ENCODE measurements at regions not wholly inside any gene's neighbourhood (a gene's known extent, or its start where the extent isn't known, plus 50 kb on each side); places are given as distances from the start of the nearest gene placed in this dataset.

DNA sequence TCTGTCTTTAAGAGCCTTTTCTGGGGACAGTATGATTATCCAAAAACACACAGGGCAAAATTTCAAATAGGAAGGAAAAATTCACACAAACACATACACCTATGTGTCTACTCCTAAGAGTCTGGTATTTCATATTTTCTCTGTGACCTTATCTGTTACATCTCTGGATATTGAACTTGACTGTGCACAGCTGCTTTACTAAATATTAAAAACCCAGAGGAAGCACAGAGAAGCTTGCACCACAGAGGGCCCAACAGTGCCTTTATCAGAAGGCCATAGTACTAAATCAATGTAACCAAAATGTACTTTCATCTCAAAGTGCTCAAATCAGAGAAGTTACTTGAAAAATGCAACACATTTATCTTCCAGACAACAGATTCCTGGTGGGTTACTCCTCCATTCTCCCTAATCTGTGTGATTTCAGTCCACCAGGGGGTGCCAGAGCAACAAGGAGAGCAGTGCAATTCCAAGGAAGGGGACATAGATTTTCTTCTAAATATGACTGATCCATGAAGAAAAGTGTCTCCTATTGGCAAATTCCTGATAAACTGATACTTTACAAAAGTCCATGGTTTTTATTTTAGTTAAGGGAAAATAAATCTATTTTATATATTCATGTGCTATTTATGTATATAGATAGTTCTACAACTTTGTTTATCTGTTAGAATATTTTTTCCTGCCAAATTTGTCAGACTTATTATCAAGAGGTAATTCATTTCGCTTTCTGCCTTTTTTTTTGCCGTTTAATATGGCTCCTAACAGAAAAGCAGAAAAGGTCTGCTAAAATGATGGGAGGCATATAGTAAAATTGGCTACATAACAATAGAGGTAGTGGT, 617.6 kb downstream of the LRFN5 start:
- no peaks in the 10 kb centered on the region for H3K36me3 ChIP-seq (ENCODE audit: control insufficient read depth in 2 of 2, extremely low read depth in 1 of 2, insufficient read depth in 2 of 2, low read length in 2 of 2)
- H4K20me1 ChIP-seq (replicated peaks; ENCODE audit: control insufficient read depth, extremely low read depth, insufficient read depth, low read length) = no peaks in the 10 kb centered on the region
- TF ChIP-seq, protein P1, sequence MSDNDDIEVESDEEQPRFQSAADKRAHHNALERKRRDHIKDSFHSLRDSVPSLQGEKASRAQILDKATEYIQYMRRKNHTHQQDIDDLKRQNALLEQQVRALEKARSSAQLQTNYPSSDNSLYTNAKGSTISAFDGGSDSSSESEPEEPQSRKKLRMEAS (IDR thresholded peaks at IDR 0.05; ENCODE audit: insufficient read depth, insufficient read length) = no peak
- TF ChIP-seq, protein P2, sequence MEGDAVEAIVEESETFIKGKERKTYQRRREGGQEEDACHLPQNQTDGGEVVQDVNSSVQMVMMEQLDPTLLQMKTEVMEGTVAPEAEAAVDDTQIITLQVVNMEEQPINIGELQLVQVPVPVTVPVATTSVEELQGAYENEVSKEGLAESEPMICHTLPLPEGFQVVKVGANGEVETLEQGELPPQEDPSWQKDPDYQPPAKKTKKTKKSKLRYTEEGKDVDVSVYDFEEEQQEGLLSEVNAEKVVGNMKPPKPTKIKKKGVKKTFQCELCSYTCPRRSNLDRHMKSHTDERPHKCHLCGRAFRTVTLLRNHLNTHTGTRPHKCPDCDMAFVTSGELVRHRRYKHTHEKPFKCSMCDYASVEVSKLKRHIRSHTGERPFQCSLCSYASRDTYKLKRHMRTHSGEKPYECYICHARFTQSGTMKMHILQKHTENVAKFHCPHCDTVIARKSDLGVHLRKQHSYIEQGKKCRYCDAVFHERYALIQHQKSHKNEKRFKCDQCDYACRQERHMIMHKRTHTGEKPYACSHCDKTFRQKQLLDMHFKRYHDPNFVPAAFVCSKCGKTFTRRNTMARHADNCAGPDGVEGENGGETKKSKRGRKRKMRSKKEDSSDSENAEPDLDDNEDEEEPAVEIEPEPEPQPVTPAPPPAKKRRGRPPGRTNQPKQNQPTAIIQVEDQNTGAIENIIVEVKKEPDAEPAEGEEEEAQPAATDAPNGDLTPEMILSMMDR (IDR thresholded peaks at IDR 0.05; ENCODE audit: extremely low read depth in 1 of 2, insufficient read depth in 1 of 2, low read depth in 1 of 2, low read length in 2 of 2) = peak; percentile 64 to 65
- TF ChIP-seq JUN (IDR thresholded peaks at IDR 0.05; ENCODE audit: borderline replicate concordance, insufficient read depth, insufficient read length, low read depth) (no peak), POLR2AphosphoS5 (IDR thresholded peaks at IDR 0.05; ENCODE audit: insufficient read depth, low read depth, low read length) (no peak), FOS (IDR thresholded peaks at IDR 0.05; ENCODE audit: borderline replicate concordance, insufficient read depth, low read length) (no peak), POLR2A (IDR thresholded peaks at IDR 0.05; ENCODE audit: low read depth, low read length) (no peak)
- H2AFZ ChIP-seq (ENCODE audit: low read depth, low read length) = no peak overlapping the region
- no peak overlapping the region for H3K27ac ChIP-seq (ENCODE audit: insufficient read depth, low read depth, low read length)
- FAIRE-seq = peak; percentile 37
- no peak overlapping the region for H3K4me2 ChIP-seq (ENCODE audit: insufficient read depth, low read length)
- intact Hi-C loops (cut with micrococcal nuclease) (loop anchor here (2.0 to 10.0 kb wide), 2 partner anchors 31 to 1671 kb away; no protein-coding TSS in a partner anchor), dilution Hi-C loops (cut with MboI; ENCODE audit: extremely low pct_ligation_motif_present, low sequenced_read_pairs) (no loop called here)
- no peak overlapping the region for H3K4me3 ChIP-seq (replicated peaks in 1 of 3; ENCODE audit: insufficient read depth in 1 of 3, low read depth in 1 of 3, low read length in 3 of 3)
- BruUV-seq (replicated peaks) = no TSS peak
- H3K9me3 ChIP-seq (replicated peaks; ENCODE audit: control insufficient read depth, insufficient read depth, low read length) = no peaks in the 10 kb centered on the region
- no peak overlapping the region for H3K9ac ChIP-seq (replicated peaks; ENCODE audit: extremely low read depth, insufficient read depth, low read length)
- ChIA-PET CTCF (interaction anchor here (0.6 to 1.9 kb wide), 4 partner anchors 9 to 114 kb away, joined by 3 to 9 read pairs (median 4); no protein-coding TSS in a partner anchor), POLR2A (no interaction called here)
- H3K27me3 ChIP-seq (ENCODE audit: control insufficient read depth in 2 of 2, insufficient read depth in 2 of 2, low read length in 2 of 2) = no peaks in the 10 kb centered on the region
- H3K4me1 ChIP-seq (ENCODE audit: control insufficient read depth, extremely low read depth, insufficient read depth, low read length) = no peaks in the 10 kb centered on the region
- no peaks in the 10 kb centered on the region for H3K79me2 ChIP-seq (ENCODE audit: control insufficient read depth, insufficient read depth, low read length)
- no peaks in the 10 kb centered on the region for H3K9me1 ChIP-seq (replicated peaks; ENCODE audit: control insufficient read depth, extremely low read depth, insufficient read depth, low read length)
- peak; percentile 47 for DNase-seq (ENCODE audit: low read depth, low spot score)

Data from endothelial cell of umbilical vein (primary cell).